Activated B cell treated with CpG ODN at 0.5 μM for 24 hours (primary cell): ENCODE measurements at regions not wholly inside any gene's neighbourhood (a gene's known extent, or its start where the extent isn't known, plus 50 kb on each side); places are given as distances from the start of the nearest gene placed in this dataset.

Experiments
- ATAC-seq: fragments of 200-7000 bp; cut with Tn5 transposase; one replicate; pipeline ENCODE4 v1.10.0; 2021; ENCODE audit warnings: low read depth, mild to moderate bottlenecking, moderate library complexity
- CTCF ChIA-PET: fragments of 350-600 bp; sonication (Branson Sonifier 250); formaldehyde crosslinking; loops from one replicate; lab custom pipeline; 2021; ENCODE audit warnings: antibody characterized with exemption; lab: Charles Lee
- POLR2A ChIA-PET: fragments of 350-600 bp; sonication (Branson Sonifier 250); formaldehyde crosslinking; loops from one replicate; lab custom pipeline; 2021; ENCODE audit warnings: antibody characterized with exemption; lab: Charles Lee
- DNase-seq: peaks from one replicate; pipeline ENCODE4 v3.0.0; 2022
- H3K27ac Mint-ChIP-seq: one replicate; pipeline ENCODE4 v1.8.0; 2020; ENCODE audit warnings: mixed read lengths
- H3K27me3 Mint-ChIP-seq: one replicate; pipeline ENCODE4 v1.8.0; 2021; ENCODE audit warnings: mixed read lengths
- H3K36me3 Mint-ChIP-seq: one replicate; pipeline ENCODE4 v1.8.0; 2021; ENCODE audit warnings: low read depth, mixed read lengths
- H3K4me1 Mint-ChIP-seq: one replicate; pipeline ENCODE4 v1.8.0; 2021; ENCODE audit warnings: mixed read lengths
- H3K4me3 Mint-ChIP-seq: one replicate; pipeline ENCODE4 v1.8.0; 2020; ENCODE audit warnings: mild to moderate bottlenecking, mixed read lengths
- H3K9me3 Mint-ChIP-seq: one replicate; pipeline ENCODE4 v1.8.0; 2020; ENCODE audit warnings: mixed read lengths
- intact Hi-C: fragments of 100-400 bp; cut with micrococcal nuclease; formaldehyde crosslinking; loops from one replicate; pipeline ENCODE4 v1.15.1; 2024
- TF ChIP-seq, protein P1 (sequence below): fragments of 200-600 bp; IDR thresholded peaks from one replicate; pipeline ENCODE4 v1.8.0; 2022; ENCODE audit warnings: antibody characterized with exemption, mild to moderate bottlenecking

DNA sequence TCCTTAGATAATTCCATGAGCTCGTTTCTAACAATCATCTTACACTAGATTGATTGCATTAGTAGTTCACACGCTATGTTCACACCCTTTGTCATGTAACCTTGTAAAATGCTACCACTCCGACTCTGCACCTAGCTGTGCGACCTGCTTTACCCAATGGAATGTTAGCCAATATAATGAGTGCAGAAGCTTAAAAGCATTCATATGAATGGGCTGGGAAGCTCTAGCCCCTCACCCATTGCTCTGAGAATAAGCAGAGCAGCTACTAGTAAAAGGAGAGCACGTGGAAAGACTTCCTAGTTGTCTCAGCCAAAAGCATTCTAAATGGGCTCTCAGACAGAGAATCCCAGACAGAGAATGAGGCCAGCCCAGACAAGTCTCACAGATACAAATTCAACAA lies 410.6 kb upstream of the UBE2E2 start:
- Mint-ChIP-seq H3K9me3 (peaks cover 9% of the 10 kb centered on the region), H3K4me1 (no peaks in the 10 kb centered on the region), H3K27me3 (no peaks in the 10 kb centered on the region), H3K36me3 (no peaks in the 10 kb centered on the region), H3K4me3 (no peak overlapping the region), H3K27ac (no peak overlapping the region)
- no peak for ATAC-seq
- TF ChIP-seq, protein P1, sequence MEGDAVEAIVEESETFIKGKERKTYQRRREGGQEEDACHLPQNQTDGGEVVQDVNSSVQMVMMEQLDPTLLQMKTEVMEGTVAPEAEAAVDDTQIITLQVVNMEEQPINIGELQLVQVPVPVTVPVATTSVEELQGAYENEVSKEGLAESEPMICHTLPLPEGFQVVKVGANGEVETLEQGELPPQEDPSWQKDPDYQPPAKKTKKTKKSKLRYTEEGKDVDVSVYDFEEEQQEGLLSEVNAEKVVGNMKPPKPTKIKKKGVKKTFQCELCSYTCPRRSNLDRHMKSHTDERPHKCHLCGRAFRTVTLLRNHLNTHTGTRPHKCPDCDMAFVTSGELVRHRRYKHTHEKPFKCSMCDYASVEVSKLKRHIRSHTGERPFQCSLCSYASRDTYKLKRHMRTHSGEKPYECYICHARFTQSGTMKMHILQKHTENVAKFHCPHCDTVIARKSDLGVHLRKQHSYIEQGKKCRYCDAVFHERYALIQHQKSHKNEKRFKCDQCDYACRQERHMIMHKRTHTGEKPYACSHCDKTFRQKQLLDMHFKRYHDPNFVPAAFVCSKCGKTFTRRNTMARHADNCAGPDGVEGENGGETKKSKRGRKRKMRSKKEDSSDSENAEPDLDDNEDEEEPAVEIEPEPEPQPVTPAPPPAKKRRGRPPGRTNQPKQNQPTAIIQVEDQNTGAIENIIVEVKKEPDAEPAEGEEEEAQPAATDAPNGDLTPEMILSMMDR: no peak
- intact Hi-C loops: no loop called here
- ChIA-PET POLR2A (no interaction called here), CTCF (no interaction called here)
- no peak for DNase-seq

DNA sequence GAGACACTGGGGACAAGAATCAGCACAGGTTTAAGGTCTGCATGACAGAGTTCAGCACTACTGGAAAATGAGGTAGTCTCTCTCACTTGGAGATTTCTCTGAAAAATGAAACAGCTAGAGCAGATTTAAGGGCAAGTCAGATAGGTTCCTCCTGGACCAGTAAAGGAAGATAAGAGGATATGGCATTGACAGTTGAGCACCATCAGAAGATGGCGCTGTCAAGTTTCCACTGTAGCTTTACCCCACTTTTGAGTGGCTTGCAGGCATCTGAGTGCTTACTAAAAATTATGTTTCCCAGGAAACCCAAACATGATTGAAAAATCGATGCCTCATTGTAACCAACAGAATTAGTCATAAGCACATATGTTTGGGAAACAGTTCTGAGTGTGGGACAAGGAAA lies 407.2 kb upstream of the UBE2E2 start:
- ChIA-PET POLR2A (no interaction called here), CTCF (no interaction called here)
- Mint-ChIP-seq H3K9me3 (no peaks in the 10 kb centered on the region), H3K36me3 (no peaks in the 10 kb centered on the region), H3K27me3 (no peaks in the 10 kb centered on the region), H3K27ac (no peak overlapping the region), H3K4me3 (no peak overlapping the region), H3K4me1 (no peaks in the 10 kb centered on the region)
- DNase-seq (no peak), ATAC-seq (no peak)
- TF ChIP-seq, protein P1: no peak
- intact Hi-C loops: no loop called here

DNA sequence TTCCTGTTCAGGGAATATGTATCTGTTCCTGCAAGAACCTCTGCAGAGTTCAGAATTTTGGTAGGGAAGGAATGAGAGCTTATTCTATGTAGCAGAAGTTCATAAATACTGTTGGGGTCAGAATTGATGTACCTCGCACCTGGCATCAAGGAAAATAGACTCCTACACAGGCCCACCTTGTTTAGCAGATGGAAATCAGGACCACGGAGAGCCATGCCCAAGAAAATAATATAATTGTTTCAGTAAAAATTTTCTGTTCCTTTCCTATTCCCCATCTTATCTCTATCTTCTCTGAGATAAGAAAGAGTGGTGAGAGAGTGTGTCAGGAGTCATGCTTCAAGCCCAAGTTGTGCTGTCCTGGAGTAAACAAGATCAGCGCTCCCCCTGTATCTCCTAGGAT lies 404.7 kb upstream of the UBE2E2 start:
- Mint-ChIP-seq H3K9me3 (no peaks in the 10 kb centered on the region), H3K36me3 (no peaks in the 10 kb centered on the region), H3K27ac (no peak overlapping the region), H3K27me3 (no peaks in the 10 kb centered on the region), H3K4me3 (no peak overlapping the region), H3K4me1 (no peaks in the 10 kb centered on the region)
- TF ChIP-seq, protein P1: no peak
- ChIA-PET CTCF (no interaction called here), POLR2A (no interaction called here)
- ATAC-seq (no peak), DNase-seq (no peak)
- intact Hi-C loops: no loop called here

DNA sequence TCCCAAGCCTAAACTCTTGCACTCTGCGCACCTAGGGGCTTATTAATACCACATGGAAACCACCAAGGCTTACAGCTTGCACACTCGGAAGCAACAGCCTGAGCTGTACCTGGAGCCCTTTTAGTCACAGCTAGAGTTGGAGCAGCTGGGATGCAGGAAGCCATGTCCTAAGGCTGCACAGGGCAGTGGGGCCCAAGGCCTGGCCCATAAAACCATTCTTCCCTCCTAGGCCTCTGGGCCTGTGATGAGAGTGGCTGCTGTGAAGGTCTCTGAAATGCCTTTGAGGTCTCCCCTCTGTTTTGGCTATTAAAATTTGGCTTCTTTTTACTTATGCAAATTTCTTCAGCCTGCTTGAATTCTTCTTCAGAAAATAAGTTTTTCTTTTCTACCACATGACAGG lies 383.9 kb upstream of the UBE2E2 start:
- POLR2A ChIA-PET: no interaction called here
- Mint-ChIP-seq H3K4me1 (no peaks in the 10 kb centered on the region), H3K4me3 (no peak overlapping the region), H3K27me3 (no peaks in the 10 kb centered on the region), H3K9me3 (peaks cover 2% of the 10 kb centered on the region), H3K27ac (no peak overlapping the region), H3K36me3 (no peaks in the 10 kb centered on the region)
- no peak for DNase-seq
- TF ChIP-seq, protein P1: no peak
- intact Hi-C loops: no loop called here
- no peak for ATAC-seq
- CTCF ChIA-PET: no interaction called here

DNA sequence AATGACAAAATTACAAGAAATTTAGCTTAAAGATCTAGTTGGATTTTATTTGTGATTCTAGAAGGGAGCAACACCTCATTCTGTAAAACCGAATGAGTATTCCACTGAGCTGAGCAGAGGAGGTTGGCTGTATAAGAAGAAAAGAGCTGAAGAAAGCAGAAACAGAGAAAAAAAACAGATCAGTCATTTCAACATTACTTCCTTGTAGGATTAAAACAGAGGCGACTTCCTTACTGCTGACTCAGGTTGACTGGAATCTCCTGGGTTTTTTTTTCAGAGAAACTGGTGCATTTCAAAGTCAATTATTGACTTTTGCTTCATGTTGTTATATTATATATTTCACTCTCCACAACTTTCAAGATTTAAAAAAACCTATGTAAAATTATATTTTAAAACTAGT lies 368.1 kb upstream of the UBE2E2 start:
- Mint-ChIP-seq H3K36me3 (no peaks in the 10 kb centered on the region), H3K4me1 (no peaks in the 10 kb centered on the region)

More for the DNA sequence above, 368.1 kb upstream of the UBE2E2 start:
- intact Hi-C loops: no loop called here
- DNase-seq (no peak), ATAC-seq (no peak)
- Mint-ChIP-seq H3K9me3 (no peaks in the 10 kb centered on the region), H3K27ac (no peak overlapping the region), H3K27me3 (no peaks in the 10 kb centered on the region), H3K4me3 (no peak overlapping the region)
- TF ChIP-seq, protein P1: no peak
- CTCF ChIA-PET: interaction anchor here (1.1 kb wide), 1 partner anchor 10 kb away, joined by 3 read pairs; no protein-coding TSS in a partner anchor
- POLR2A ChIA-PET: no interaction called here
